ENCODE measurements at regions not wholly inside any gene's neighbourhood (a gene's known extent, or its start where the extent isn't known, plus 50 kb on each side); places are given as distances from the start of the nearest gene placed in this dataset.

DNA sequence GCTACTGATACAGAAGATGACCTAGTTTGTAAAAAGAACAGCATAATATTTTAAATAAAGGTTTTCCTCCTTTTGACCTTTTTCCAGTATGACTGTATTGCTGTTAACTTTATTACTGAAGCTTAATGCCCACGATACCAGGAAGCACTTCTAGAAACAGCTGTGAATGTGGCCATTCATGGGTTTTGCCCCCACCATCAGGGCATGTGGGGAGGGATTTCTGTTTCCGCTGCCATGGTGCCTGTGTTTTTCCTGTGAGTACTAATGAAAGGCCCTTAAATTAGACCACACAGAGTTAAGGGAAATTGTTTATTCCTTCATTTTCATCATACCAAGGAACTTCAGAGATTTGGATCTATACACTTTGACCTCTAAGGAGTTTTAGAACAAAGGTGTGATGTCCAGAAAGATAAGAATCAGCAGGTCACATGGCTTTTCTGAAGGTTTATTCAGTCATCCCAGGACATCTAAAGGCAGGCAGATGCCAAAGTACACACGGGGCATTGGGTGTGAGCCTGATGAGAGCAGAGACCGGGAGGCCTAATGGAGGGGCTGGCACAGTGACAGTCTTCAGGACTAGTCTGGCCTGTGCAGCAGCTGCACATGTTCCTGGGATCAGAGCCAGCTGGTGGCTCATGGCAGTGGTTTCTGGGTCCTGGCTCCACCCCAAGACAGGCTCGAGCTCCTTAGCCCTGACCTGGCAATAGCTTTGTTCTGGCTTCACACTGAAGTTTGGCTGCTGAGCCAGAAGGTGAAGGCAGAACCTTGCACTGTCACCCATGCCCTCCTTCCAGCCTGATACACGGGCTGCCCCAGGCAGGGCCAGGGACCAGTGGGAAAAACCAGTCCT is 190.9 kb downstream of the REEP3 start:
- TF ChIP-seq, protein P1, sequence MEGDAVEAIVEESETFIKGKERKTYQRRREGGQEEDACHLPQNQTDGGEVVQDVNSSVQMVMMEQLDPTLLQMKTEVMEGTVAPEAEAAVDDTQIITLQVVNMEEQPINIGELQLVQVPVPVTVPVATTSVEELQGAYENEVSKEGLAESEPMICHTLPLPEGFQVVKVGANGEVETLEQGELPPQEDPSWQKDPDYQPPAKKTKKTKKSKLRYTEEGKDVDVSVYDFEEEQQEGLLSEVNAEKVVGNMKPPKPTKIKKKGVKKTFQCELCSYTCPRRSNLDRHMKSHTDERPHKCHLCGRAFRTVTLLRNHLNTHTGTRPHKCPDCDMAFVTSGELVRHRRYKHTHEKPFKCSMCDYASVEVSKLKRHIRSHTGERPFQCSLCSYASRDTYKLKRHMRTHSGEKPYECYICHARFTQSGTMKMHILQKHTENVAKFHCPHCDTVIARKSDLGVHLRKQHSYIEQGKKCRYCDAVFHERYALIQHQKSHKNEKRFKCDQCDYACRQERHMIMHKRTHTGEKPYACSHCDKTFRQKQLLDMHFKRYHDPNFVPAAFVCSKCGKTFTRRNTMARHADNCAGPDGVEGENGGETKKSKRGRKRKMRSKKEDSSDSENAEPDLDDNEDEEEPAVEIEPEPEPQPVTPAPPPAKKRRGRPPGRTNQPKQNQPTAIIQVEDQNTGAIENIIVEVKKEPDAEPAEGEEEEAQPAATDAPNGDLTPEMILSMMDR (IDR thresholded peaks at IDR 0.05; ENCODE audit: low read length): no peak
- TF ChIP-seq EZH2 (optimal IDR thresholded peaks at IDR 0.05; ENCODE audit: low read depth, low read length): no peak

All from MM.1S (cell line).